ENCODE measurements at regions not wholly inside any gene's neighbourhood (a gene's known extent, or its start where the extent isn't known, plus 50 kb on each side); places are given as distances from the start of the nearest gene placed in this dataset.
A peak's percentile ranks its signal among the peaks of the same experiment; 100 is the strongest.

GRCh38 chr9:91100878-91101450, 260.8 kb downstream of the AUH start:
- no peak for DNase-seq (ENCODE audit: low spot score)

DNA sequence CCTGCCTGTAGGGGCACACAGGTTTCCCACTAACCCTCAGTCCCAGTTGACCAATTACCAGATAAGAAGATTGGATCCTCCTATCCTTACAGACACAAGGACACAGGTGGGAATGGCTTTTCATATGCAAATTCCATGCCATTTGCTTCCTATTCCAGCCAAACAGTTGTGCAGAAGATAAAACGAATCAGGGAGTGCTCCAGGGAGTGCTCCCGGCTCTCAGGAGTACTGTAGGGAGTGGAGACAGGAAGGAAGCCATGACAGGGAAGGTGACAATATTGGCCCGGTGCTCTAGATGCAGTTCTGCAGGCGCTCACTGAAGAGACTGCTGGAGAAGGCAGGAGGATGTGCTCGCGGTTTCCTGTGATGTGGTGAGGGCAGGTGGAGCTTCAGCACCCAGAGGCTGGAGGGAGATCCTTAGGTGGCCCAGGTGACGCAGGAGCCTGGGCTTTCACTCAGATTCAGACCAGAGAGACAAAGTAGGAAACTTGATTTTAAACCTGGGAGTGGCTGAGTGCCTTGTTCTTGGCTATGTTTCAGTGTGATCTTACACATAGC, 260.0 kb downstream of the AUH start:
- DNase-seq (ENCODE audit: low spot score), result no peak

DNA sequence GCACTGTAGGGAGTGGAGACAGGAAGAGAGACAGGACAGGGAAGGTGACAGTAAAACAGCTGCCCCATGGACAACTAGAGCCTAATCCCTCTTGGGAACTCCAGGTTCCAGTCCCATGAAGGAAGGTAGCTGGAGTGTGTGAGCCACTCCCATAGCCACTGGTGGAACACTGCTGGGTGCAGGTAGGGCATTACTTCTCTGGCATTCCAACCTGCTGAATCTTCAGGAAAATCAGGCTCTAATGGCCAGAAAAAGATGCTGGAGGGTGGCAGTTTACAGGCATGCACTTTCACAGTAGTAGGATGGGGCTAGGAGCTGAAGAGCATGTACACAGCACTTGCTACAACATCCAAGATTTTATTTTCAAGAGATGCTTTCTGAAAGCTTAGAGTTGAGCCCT, 259.4 kb downstream of the AUH start:
- DNase-seq (ENCODE audit: low spot score), result no peak

- no peak for DNase-seq (ENCODE audit: low spot score)
These were observed 257.8 kb downstream of the AUH start for GRCh38 chr9:91103931-91104330.

DNA sequence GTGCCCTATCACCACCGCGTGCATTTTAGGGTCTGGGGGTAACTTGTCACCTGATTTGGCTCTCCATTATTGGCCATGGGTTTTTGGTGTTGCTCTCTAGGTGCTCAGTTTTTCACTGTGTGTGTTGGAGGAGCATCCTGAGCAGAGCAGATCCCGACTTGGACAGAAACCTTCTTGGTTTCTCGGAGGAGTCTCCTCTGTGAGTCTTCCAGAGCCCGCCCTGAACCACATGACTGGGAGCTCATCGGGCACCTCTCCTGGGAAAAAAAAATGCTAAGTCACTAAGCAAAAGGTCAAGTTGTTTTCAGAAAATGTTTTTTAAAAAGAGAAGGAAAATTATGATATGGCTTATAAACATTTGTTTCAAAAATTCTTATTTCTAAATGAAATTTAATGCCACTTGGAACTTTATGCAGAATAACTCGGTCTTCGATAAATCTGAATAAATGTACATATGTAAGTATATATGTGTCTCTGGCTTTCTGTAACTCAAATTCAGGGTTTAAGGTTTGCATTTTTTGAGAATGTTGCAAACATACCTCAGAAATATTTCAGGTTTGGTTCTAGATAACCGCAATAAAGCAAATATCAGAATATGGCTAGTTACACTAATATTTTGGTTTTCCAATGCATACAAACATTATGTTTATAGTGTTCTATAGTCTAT, 255.2 kb downstream of the AUH start:
- no peak for DNase-seq (ENCODE audit: low spot score)

DNA sequence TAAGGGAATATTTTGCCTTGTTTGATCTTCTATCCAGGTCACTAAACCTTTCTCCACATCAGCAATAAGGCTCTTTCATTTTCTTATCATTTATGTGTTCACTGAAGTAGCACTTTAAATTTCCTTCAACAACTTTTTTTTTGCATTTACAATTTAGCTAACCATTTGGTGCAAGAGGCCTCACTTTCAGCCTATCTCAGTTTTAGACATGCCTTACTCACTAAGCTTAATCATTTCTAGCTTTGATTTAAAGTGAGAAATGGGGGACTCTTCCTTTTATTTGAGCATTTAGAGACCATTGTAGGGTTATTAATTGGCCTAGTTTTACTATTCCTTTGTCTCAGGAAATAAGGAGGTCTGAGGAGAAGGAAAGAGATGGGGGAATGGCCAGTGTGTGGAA, 250.5 kb downstream of the AUH start:
- no peak for DNase-seq (ENCODE audit: low spot score)

- DNase-seq (ENCODE audit: low spot score), result no peak
These were observed 249.8 kb downstream of the AUH start for GRCh38 chr9:91111876-91112275.

- DNase-seq (ENCODE audit: low spot score), result no peak
These were observed 248.7 kb downstream of the AUH start for GRCh38 chr9:91113016-91113415.

GRCh38 chr9:91114450-91114849, 247.3 kb downstream of the AUH start:
- no peak for DNase-seq (ENCODE audit: low spot score)

DNA sequence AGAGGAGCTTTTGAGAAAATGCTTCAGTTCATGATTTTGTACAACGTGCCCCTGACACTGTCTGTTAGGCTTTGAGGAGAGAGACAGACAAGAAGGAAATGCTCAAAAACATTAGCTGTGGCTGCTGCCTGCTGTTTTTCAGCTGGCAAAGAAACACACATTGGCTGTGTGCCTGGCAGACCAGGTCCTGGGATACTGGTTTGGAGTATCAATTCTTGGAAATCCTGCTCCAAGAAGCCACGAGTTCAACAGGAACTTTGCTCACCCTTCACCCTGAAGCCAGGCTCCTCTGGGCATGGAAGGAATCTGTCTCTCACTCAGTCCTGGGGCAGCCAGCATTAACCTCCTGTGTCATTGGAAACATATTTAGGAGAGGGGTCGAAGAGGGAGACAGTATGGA, 245.5 kb downstream of the AUH start:
- no peak for DNase-seq (ENCODE audit: low spot score)

GRCh38 chr9:91116711-91117110, 245.0 kb downstream of the AUH start:
- DNase-seq (ENCODE audit: low spot score), result no peak

GRCh38 chr9:91117474-91117891, 244.2 kb downstream of the AUH start:
- no peak for DNase-seq (ENCODE audit: low spot score)

GRCh38 chr9:91117959-91118703, 243.6 kb downstream of the AUH start:
- peak; percentile 84 for DNase-seq (ENCODE audit: low spot score)

GRCh38 chr9:91118704-91119025, 243.1 kb downstream of the AUH start:
- no peak for DNase-seq (ENCODE audit: low spot score)

DNA sequence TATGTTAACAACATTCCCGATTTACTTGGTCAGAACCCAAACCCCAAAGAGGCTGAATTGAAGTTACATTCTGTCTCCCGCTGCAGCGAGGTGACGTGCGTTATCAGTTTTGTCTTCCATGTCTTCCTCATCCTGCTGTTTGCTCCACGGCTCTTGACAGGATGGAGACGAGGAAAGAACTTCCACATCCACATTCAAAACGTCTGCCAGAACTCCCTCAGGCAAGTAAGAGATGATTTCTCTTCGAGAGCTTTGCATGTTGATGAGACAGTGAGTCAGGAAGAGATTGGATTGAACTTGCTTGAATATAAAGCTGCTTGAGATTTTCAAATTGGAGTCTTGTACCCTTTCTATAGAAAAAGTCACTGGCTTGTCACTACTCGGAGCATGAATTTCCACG, 242.6 kb downstream of the AUH start:
- DNase-seq (ENCODE audit: low spot score), result peak; percentile 49

GRCh38 chr9:91119679-91120078, 242.0 kb downstream of the AUH start:
- DNase-seq (ENCODE audit: low spot score), result peak; percentile 71

DNA sequence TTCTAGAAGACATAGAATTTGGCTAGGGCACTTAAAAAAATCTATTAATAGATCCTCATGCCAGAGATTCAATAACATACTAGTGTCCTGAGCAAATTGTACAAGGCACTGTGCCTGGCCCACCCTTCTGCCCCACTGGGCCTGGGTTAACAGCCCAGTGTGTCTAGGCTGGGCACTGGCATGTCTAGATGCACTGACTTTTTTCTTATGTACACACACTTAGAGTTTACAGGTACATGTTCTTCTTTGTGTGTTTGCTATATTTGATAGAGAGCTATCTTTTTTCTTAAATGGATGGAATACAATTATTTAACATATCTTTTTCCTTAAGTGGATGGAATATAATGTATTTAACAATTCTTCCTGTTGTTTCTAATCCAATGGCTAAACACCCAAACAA, 241.5 kb downstream of the AUH start:
- no peak for DNase-seq (ENCODE audit: low spot score)

DNA sequence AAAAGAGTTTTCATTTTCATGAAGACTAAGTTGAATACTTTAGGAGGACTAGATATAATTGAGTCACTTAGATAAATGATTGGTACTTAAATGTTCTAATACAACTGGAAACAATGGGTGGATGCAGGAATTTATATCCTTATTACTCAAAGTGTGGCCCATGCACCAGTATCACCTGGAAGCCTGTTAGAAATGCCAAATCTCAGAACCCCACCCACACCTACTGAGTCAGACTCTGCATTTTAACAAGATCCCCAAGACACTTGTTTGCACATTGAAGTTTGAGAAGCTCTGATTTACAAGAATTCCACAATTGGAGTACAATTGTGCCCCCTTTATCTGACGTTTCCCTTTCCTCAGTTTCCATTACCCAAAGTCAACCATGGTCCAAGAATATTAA, 239.0 kb downstream of the AUH start:
- no peak for DNase-seq (ENCODE audit: low spot score)

DNA sequence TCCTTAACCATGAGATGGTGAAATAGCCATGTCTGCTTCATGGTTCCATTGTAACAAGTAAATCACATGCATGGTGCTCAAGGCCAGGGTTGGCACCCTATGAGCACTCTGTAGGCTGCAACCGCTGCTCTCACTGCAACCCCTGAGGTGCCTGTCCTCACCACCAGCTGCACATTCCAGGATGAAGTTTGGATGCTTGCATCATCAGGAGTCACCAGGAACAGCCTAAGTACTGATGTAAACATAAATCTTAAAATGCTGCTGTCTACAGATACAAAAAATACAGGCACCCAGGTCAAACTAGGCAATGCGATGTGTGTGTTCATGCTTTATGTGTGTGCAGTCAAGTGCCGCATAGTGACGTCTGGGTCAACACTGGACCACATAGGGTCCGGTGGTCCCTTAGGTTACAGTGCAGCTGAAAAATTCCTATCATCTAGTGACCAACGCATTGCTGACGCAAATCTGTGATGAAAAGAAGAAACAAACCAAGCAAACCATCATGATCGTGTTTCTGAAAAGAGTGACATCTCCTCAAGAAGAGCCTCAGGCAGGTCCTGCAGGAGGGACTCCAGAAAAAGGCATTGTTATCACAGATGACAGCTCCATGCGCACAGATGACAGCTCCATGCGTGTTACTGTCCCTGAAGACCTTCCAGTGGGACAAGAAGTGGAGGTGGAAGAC, 234.8 kb downstream of the AUH start:
- DNase-seq (ENCODE audit: low spot score), result no peak

GRCh38 chr9:91127653-91128052, 234.1 kb downstream of the AUH start:
- DNase-seq (ENCODE audit: low spot score), result no peak

DNA sequence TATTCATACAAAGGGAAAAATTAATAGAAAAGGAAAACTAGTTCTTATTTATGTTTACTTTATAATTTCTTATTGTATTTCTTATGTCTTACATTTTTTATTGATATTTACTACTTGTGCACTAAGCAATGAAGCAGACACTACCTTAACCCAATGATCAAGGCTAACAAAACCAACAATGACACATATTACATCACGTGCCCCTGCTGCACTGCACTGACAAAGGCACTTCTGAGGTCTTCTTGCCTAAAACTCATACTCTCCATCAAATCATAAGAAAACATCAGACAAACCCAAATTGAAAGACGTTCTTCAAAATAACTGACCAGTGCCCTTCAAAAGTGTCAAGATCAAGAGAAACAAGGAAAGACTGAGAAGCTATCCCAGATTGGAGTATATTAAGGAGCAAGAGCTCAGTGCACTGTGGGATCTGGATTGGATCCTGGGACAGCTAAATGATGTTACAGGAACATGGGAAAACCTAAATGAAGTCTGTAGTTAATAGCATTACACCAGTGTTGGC, 230.9 kb downstream of the AUH start:
- no peak for DNase-seq (ENCODE audit: low spot score)

- peak; percentile 90 for DNase-seq (ENCODE audit: low spot score)
These were observed 230.3 kb downstream of the AUH start for GRCh38 chr9:91131433-91131839.
